Skeletal muscle tissue (tissue), 3 donors: ENCODE measurements at regions not wholly inside any gene's neighbourhood (a gene's known extent, or its start where the extent isn't known, plus 50 kb on each side); places are given as distances from the start of the nearest gene placed in this dataset.

Source experiments
- H3K27ac ChIP-seq: one replicate; pipeline ENCODE4 v1.7.0; 2013; ENCODE audit warnings: mild to moderate bottlenecking, low read depth, low read length, inconsistent platforms
- H3K27me3 ChIP-seq, 3 donors: one replicate each; pipeline ENCODE4 v1.7.0; 2013; ENCODE audit warnings: low read length in 3 of 3; ENCODE audit not compliant: control insufficient read depth in 3 of 3, insufficient read depth in 3 of 3
- H3K36me3 ChIP-seq, 3 donors: one replicate each; pipeline ENCODE4 v1.7.0; 2013; ENCODE audit warnings: low read length in 3 of 3; ENCODE audit not compliant: control insufficient read depth in 3 of 3, insufficient read depth in 3 of 3
- H3K4me1 ChIP-seq, 3 donors: one replicate each; pipeline ENCODE4 v1.7.0; 2013; ENCODE audit warnings: low read length in 3 of 3, mild to moderate bottlenecking in 3 of 3; ENCODE audit not compliant: control insufficient read depth in 3 of 3, insufficient read depth in 3 of 3
- H3K4me3 ChIP-seq, 3 donors: one replicate each; pipeline ENCODE4 v1.7.0; 2013; ENCODE audit warnings: low read length in 3 of 3
- H3K9ac ChIP-seq, 3 donors: one replicate each; pipeline ENCODE4 v1.7.0; 2013; ENCODE audit warnings: low read length in 3 of 3, mild to moderate bottlenecking in 3 of 3, moderate library complexity in 2 of 3, low read depth in 1 of 3
- H3K9me3 ChIP-seq, 3 donors: one replicate each; pipeline ENCODE4 v1.7.0; 2013; ENCODE audit warnings: low read length in 3 of 3; ENCODE audit not compliant: control insufficient read depth in 3 of 3
- donor health status: Osteomylitis.

DNA sequence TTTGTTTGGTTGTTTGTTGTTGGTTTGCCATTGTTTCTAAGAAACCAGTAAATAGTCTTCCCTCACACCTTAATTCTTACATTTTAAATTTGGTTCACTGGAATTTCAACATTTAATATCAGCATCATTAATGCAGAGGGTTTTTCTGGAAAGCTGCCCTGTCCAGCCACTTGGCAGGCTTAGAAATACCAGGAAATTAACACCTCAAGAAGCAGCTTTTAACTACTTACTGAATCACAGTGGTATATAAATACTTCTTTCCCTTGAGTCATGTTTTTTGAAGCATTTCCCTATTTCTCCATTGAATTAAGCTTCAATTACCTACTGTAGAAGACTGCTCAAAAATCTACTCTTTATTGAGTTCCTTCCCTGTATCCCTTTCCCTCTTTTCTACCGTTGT is 1221.1 kb upstream of the ADGRL3 start:
- Histone ChIP-seq H3K27ac (no peak overlapping the region), H3K9me3 (no peaks in the 10 kb centered on the region), H3K27me3 (no peaks in the 10 kb centered on the region), H3K36me3 (no peaks in the 10 kb centered on the region), H3K4me1 (no peaks in the 10 kb centered on the region), H3K4me3 (no peak overlapping the region), H3K9ac (no peak overlapping the region)

DNA sequence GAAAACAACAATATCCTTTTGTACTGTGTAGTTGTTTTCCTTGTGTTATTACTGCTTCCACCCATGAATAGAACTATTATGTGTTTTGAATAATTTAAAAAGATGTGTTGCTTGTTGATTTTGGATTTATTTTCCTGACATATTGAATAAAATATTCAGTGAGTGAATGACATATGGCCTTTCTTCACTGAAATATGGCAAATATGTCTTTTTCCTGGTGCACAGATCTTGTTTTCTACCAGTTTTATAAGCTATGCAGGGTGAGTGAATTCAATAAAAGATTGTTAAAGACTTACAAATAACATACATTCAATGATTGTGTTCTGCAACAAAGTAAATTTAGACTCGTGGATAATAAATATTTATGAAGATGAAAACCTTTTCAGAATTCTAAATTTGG is 1216.3 kb upstream of the ADGRL3 start:
- Histone ChIP-seq H3K4me3 (no peak overlapping the region), H3K36me3 (no peaks in the 10 kb centered on the region), H3K9ac (no peak overlapping the region), H3K4me1 (no peaks in the 10 kb centered on the region), H3K27ac (no peak overlapping the region), H3K27me3 (no peaks in the 10 kb centered on the region), H3K9me3 (no peaks in the 10 kb centered on the region)

DNA sequence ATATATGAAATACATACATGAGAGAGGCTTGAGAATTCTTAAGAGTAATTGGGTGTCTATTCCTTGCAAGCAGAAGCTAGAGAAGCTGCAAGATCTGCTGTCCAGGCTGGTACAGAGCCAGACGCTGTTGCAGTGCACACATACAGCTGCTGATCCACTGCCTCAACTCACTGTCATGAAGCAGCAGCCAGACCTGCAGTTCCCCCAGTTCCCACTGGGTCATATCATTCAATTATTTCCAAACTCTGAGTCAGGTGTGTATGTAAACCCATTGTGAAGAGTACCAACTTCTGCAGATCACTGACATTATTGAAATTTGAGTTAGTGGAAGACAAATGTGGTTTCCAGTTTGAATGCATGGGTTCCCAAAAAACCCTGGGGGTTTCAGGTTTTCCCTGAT is 1212.8 kb upstream of the ADGRL3 start:
- Histone ChIP-seq H3K27ac (no peak overlapping the region), H3K27me3 (no peaks in the 10 kb centered on the region), H3K36me3 (no peaks in the 10 kb centered on the region), H3K9ac (no peak overlapping the region), H3K9me3 (no peaks in the 10 kb centered on the region), H3K4me1 (no peaks in the 10 kb centered on the region), H3K4me3 (no peak overlapping the region)

DNA sequence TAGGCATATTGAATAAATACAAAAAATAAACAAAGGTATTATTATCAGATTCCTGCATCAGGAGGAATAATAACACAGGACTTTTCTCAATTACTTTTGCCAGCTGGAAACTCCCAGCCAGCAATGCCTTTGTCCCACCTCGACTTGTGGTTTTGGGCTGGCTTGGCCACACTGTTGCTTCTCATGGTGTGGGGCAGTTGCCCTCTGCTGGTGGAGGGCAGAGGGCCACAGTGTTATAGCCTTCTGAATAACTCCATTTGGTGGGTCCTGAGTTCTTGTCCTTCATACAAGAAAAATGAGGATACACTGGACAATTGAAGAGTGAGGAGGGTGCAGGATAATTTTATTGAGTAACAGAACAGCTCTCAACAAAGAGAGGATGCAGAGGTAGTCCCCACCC is 1206.0 kb upstream of the ADGRL3 start:
- H3K4me3 ChIP-seq, result no peak overlapping the region
- H3K9ac ChIP-seq, result no peak overlapping the region
- H3K27me3 ChIP-seq, result no peaks in the 10 kb centered on the region

DNA sequence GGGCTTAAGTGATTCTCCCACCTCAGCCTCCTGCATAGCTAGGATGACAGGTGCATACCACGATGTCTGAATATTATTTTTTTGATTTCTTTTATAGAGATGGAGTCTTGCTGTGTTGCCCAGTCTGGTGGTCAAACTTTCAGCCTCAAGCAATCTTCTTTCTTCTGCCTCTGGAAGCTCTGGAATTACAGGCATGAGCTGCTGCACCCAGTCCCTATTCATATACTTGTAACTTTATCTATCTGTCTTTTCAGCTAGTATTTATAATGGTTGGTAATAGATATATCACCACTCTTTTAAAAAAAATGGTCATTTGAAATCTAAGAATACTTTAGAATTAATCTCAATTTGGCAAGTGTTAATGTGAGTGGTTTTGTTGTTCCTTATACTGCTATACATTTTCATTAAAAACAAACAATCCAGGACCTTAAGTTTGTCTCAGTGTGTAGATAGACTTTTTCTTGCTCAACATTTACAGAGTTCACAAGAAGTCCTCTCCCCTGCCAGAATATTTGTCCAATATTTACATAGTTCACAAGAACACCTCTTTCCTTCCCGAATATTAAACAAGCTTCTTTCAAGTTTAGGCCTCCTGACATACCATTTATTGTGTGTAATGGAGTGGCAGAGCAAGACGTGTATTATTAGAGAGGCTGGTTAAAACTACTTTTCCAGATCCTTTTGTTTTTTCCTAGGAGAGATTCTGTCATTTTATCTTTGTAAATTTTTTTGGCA is 1197.4 kb upstream of the ADGRL3 start:
- Histone ChIP-seq H3K36me3 (no peaks in the 10 kb centered on the region), H3K27ac (no peak overlapping the region), H3K4me3 (no peak overlapping the region), H3K4me1 (no peaks in the 10 kb centered on the region), H3K9ac (no peak overlapping the region), H3K9me3 (no peaks in the 10 kb centered on the region), H3K27me3 (no peaks in the 10 kb centered on the region)

More for the DNA sequence above, 1206.0 kb upstream of the ADGRL3 start:
- no peak overlapping the region for H3K27ac ChIP-seq
- no peaks in the 10 kb centered on the region for H3K9me3 ChIP-seq
- no peaks in the 10 kb centered on the region for H3K36me3 ChIP-seq
- no peaks in the 10 kb centered on the region for H3K4me1 ChIP-seq

DNA sequence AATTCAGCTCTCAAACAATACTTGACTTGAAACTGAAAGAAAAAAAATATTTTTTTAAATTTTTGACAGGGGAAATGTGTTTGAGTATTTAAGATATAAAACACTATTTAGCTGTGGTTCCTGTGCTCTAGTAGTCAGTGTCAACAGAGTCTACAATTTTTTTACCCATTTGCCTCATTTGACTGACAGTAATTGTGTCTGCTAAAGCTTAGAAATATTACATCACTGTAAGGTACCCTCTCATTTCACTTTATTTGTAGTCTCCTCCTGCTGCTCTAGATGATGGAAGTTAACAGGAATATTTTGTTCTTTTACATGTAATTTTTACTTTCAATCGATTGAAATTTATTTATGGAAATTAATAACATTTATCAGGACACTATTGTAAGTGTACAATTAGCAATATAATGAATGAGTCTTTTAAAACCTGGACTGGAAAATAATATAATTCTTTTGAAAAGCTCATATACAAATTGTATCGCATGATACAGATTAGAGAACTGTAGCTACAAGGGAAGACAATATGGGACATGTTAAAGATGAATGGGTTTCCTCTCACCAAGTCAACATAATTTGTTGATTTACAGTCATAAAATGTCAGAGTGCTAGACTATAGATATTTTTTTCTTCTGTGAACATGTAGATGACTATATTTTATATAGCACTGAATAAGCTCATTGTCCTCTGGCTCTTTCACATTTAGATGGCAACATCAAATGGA is 1186.5 kb upstream of the ADGRL3 start:
- Histone ChIP-seq H3K4me3 (no peak overlapping the region), H3K27me3 (no peaks in the 10 kb centered on the region), H3K9ac (no peak overlapping the region), H3K9me3 (no peaks in the 10 kb centered on the region), H3K36me3 (no peaks in the 10 kb centered on the region), H3K27ac (no peak overlapping the region), H3K4me1 (no peaks in the 10 kb centered on the region)

DNA sequence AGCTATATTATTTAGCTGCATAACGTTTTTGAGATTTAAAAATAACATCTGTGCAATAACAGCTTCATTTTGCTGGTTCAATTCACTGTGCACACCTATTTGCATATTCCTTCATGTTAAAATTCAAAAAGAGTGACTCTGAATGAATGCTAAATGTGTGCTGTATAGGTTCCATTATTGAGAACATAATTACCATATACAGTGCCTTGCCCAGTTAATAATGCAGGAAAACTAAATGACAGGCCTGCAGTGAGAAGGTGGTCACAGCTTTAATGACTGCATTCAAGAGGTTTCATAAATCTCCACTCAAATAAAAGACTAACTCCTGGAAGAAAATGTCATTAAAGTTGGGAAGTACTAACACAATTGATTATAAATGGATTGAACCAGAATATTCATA is 1183.2 kb upstream of the ADGRL3 start:
- no peaks in the 10 kb centered on the region for H3K4me1 ChIP-seq
- no peak overlapping the region for H3K27ac ChIP-seq
- H3K27me3 ChIP-seq, result no peaks in the 10 kb centered on the region
- H3K9me3 ChIP-seq, result no peaks in the 10 kb centered on the region
- H3K9ac ChIP-seq, result no peak overlapping the region
- H3K36me3 ChIP-seq, result no peaks in the 10 kb centered on the region
- H3K4me3 ChIP-seq, result no peak overlapping the region

DNA sequence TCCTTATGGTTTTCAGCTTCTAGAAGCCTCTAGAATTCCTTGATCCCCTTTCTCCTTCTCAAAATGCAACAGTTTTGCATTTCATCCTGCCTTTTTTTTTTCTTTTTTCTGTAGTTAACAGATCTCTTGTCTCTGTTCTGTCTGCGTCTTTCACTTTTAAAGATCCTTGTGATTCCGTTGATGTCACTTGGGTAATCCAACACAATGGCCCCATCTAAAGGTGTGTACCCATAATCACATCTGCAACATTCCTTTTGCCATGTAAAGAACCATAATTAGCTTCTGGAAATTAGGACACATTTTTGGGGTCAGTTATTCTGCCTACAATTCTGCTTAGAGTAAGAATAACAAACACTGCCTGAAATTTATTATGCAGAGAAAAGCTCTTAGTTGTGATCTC is 1180.9 kb upstream of the ADGRL3 start:
- H3K27me3 ChIP-seq, result no peaks in the 10 kb centered on the region
- H3K9me3 ChIP-seq, result peaks cover 0 to 2% (median 0%) of the 10 kb centered on the region in 3 donors
- no peak overlapping the region for H3K27ac ChIP-seq
- no peaks in the 10 kb centered on the region for H3K4me1 ChIP-seq
- H3K9ac ChIP-seq, result no peak overlapping the region
- no peak overlapping the region for H3K4me3 ChIP-seq
- no peaks in the 10 kb centered on the region for H3K36me3 ChIP-seq

DNA sequence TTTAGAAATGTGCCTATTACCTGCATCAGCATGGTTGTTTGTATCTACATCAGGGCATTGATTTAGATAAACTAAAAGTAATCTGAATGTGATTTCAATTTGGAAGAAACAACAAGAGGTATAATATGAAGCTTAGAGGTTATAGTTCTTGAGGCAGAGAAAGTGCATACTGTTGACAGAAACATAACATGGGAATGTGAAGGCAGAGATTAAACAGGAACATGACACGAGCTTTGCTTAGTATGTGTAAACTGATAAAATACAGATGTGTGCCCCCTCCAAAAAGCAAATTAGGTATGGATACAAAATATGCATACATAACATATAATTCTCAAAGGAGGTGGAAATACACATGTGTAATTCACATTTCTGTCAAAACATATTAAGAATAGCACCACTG is 1180.2 kb upstream of the ADGRL3 start:
- H3K9ac ChIP-seq, result no peak overlapping the region
- no peak overlapping the region for H3K4me3 ChIP-seq
- H3K4me1 ChIP-seq, result no peaks in the 10 kb centered on the region
- no peaks in the 10 kb centered on the region for H3K27me3 ChIP-seq
- H3K9me3 ChIP-seq, result peaks cover 0 to 2% (median 0%) of the 10 kb centered on the region in 3 donors
- H3K27ac ChIP-seq, result no peak overlapping the region
- no peaks in the 10 kb centered on the region for H3K36me3 ChIP-seq

DNA sequence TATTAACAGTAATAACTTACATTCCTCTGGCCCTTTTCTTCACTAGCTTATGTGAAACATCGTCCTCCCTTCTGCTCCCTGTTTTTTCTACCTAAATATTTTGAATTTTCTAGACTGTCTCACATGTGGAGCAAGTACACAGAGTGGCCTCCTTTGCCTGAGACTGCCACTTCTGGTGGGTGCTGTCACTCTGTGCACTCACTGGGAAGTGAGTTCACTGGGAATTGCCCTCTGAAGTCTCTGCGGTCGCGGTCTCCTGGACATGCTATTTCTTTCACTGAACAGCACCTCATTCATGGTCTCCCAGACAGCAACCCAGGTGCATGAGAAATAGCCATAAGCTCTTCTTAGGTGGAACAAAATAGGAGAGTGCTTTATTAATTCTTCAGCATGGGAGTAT is 1179.7 kb upstream of the ADGRL3 start:
- H3K36me3 ChIP-seq, result no peaks in the 10 kb centered on the region
- H3K27ac ChIP-seq, result no peak overlapping the region
- no peaks in the 10 kb centered on the region for H3K4me1 ChIP-seq
- H3K9me3 ChIP-seq, result peaks cover 0 to 2% (median 0%) of the 10 kb centered on the region in 3 donors
- no peak overlapping the region for H3K9ac ChIP-seq
- H3K4me3 ChIP-seq, result no peak overlapping the region
- no peaks in the 10 kb centered on the region for H3K27me3 ChIP-seq
